ENCODE measurements at regions not wholly inside any gene's neighbourhood (a gene's known extent, or its start where the extent isn't known, plus 50 kb on each side); places are given as distances from the start of the nearest gene placed in this dataset.

- no peak overlapping the region for H3K4me3 ChIP-seq (ENCODE audit: low read depth, low read length)
- no peaks in the 10 kb centered on the region for H3K27me3 ChIP-seq (ENCODE audit: insufficient read depth, low read depth, severe bottlenecking)
- peaks cover 19% of the 10 kb centered on the region for H3K9me3 ChIP-seq (ENCODE audit: severe bottlenecking)
- H3K27ac ChIP-seq = no peak overlapping the region
- TF ChIP-seq, protein P1, sequence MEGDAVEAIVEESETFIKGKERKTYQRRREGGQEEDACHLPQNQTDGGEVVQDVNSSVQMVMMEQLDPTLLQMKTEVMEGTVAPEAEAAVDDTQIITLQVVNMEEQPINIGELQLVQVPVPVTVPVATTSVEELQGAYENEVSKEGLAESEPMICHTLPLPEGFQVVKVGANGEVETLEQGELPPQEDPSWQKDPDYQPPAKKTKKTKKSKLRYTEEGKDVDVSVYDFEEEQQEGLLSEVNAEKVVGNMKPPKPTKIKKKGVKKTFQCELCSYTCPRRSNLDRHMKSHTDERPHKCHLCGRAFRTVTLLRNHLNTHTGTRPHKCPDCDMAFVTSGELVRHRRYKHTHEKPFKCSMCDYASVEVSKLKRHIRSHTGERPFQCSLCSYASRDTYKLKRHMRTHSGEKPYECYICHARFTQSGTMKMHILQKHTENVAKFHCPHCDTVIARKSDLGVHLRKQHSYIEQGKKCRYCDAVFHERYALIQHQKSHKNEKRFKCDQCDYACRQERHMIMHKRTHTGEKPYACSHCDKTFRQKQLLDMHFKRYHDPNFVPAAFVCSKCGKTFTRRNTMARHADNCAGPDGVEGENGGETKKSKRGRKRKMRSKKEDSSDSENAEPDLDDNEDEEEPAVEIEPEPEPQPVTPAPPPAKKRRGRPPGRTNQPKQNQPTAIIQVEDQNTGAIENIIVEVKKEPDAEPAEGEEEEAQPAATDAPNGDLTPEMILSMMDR (IDR thresholded peaks at IDR 0.05; ENCODE audit: low read depth, low read length) = no peak
- no peaks in the 10 kb centered on the region for H3K36me3 ChIP-seq
- no peak for DNase-seq
These were observed 941.5 kb downstream of the CDH11 start for GRCh38 chr16:64180136-64180900.

DNA sequence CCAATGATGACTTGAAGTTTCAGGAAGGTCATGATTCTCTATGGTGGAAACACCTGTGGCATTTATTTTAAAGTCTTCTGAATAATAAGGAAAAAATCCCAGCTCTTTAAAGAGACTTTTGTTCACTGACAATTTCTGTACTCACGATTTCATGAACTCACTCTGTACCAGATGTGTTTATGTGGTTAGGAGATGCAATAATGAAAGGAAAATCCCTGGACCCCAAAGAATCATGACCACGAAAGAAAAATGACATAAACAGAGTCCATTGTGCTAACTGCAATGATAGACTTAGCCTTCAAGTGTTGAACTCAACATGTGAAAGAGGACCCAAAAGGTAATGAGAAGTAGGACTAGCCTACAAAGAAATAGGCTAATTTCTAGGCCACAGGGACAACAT is 947.5 kb downstream of the CDH11 start:
- Histone ChIP-seq H3K36me3 (no peaks in the 10 kb centered on the region), H3K4me3 (ENCODE audit: low read depth, low read length) (no peak overlapping the region), H3K9me3 (ENCODE audit: severe bottlenecking) (peaks cover 18% of the 10 kb centered on the region), H3K27ac (no peak overlapping the region), H3K27me3 (ENCODE audit: insufficient read depth, low read depth, severe bottlenecking) (no peaks in the 10 kb centered on the region)
- TF ChIP-seq, protein P1 (IDR thresholded peaks at IDR 0.05; ENCODE audit: low read depth, low read length) = no peak
- DNase-seq = no peak

GRCh38 chr16:64172652-64173051 is 949.2 kb downstream of the CDH11 start:
- Histone ChIP-seq H3K27me3 (ENCODE audit: insufficient read depth, low read depth, severe bottlenecking) (no peaks in the 10 kb centered on the region), H3K27ac (no peak overlapping the region), H3K4me3 (ENCODE audit: low read depth, low read length) (no peak overlapping the region), H3K36me3 (no peaks in the 10 kb centered on the region), H3K9me3 (ENCODE audit: severe bottlenecking) (peaks cover 4% of the 10 kb centered on the region)
- TF ChIP-seq, protein P1 (IDR thresholded peaks at IDR 0.05; ENCODE audit: low read depth, low read length) = no peak
- no peak for DNase-seq

- Histone ChIP-seq H3K4me3 (ENCODE audit: low read depth, low read length) (no peak overlapping the region), H3K9me3 (ENCODE audit: severe bottlenecking) (no peaks in the 10 kb centered on the region), H3K27me3 (ENCODE audit: insufficient read depth, low read depth, severe bottlenecking) (no peaks in the 10 kb centered on the region), H3K36me3 (no peaks in the 10 kb centered on the region), H3K27ac (no peak overlapping the region)
- DNase-seq = no peak
- TF ChIP-seq, protein P1 (IDR thresholded peaks at IDR 0.05; ENCODE audit: low read depth, low read length) = no peak
These were observed 949.6 kb downstream of the CDH11 start for GRCh38 chr16:64172226-64172625.

- H3K36me3 ChIP-seq = no peaks in the 10 kb centered on the region
- H3K27ac ChIP-seq = no peak overlapping the region
- no peak for DNase-seq
- TF ChIP-seq, protein P1 (IDR thresholded peaks at IDR 0.05; ENCODE audit: low read depth, low read length) = no peak
- H3K27me3 ChIP-seq (ENCODE audit: insufficient read depth, low read depth, severe bottlenecking) = no peaks in the 10 kb centered on the region
- no peak overlapping the region for H3K4me3 ChIP-seq (ENCODE audit: low read depth, low read length)
- no peaks in the 10 kb centered on the region for H3K9me3 ChIP-seq (ENCODE audit: severe bottlenecking)
These were observed 950.2 kb downstream of the CDH11 start for GRCh38 chr16:64171632-64172031.

- H3K36me3 ChIP-seq = no peaks in the 10 kb centered on the region
- TF ChIP-seq, protein P1 (IDR thresholded peaks at IDR 0.05; ENCODE audit: low read depth, low read length) = no peak
- H3K4me3 ChIP-seq (ENCODE audit: low read depth, low read length) = no peak overlapping the region
- no peaks in the 10 kb centered on the region for H3K27me3 ChIP-seq (ENCODE audit: insufficient read depth, low read depth, severe bottlenecking)
- no peak overlapping the region for H3K27ac ChIP-seq
- no peaks in the 10 kb centered on the region for H3K9me3 ChIP-seq (ENCODE audit: severe bottlenecking)
- no peak for DNase-seq
These were observed 953.5 kb downstream of the CDH11 start for GRCh38 chr16:64168371-64168770.
